Fibroblast of lung (primary cell): ENCODE measurements at regions not wholly inside any gene's neighbourhood (a gene's known extent, or its start where the extent isn't known, plus 50 kb on each side); places are given as distances from the start of the nearest gene placed in this dataset.

ENCODE experiments used
- DNase-seq, 2 donors: peaks; one replicate each; pipeline versions ENCODE4 v3.0.0 to v3.0.0-alpha.2; 2010; ENCODE audit warnings: low read depth in 2 of 2
- H2AFZ ChIP-seq: 2 replicates; pipeline ENCODE4 v1.5.1; 2012; ENCODE audit warnings: low read length, control low read depth, inconsistent platforms
- H3K27ac ChIP-seq: 2 replicates; pipeline ENCODE4 v1.5.1; 2011; ENCODE audit warnings: low read length, control low read depth; ENCODE audit not compliant: insufficient read depth
- H3K27me3 ChIP-seq: 2 replicates; pipeline ENCODE4 v1.5.1; 2011; ENCODE audit warnings: mild to moderate bottlenecking, low read length; ENCODE audit not compliant: control insufficient read depth, insufficient read depth
- H3K36me3 ChIP-seq: 2 replicates; pipeline ENCODE4 v1.5.1; 2011; ENCODE audit warnings: low read length; ENCODE audit not compliant: control insufficient read depth, insufficient read depth
- H3K4me1 ChIP-seq: 2 replicates; pipeline ENCODE4 v1.5.1; 2011; ENCODE audit warnings: low read length; ENCODE audit not compliant: control insufficient read depth, insufficient read depth; ENCODE audit errors: extremely low read depth
- H3K4me2 ChIP-seq: 2 replicates; pipeline ENCODE4 v1.5.1; 2011; ENCODE audit warnings: low read length, control low read depth; ENCODE audit not compliant: insufficient read depth; ENCODE audit errors: extremely low read depth
- H3K4me3 ChIP-seq, 4 experiments: fragments of 200-600 bp in 1 of 4; sonication (generic) in 1 of 4; replicated peaks in 1 of 4; 2 replicates each; pipeline ENCODE4 v1.5.1; 2011 to 2016; ENCODE audit warnings: low read length in 4 of 4, low read depth in 3 of 4, mild to moderate bottlenecking in 3 of 4, control low read depth in 2 of 4, inconsistent platforms in 1 of 4, mixed read lengths in 1 of 4; ENCODE audit not compliant: insufficient read depth in 1 of 4; ENCODE audit errors: control extremely low read depth in 1 of 4
- H3K79me2 ChIP-seq: 2 replicates; pipeline ENCODE4 v1.5.1; 2012; ENCODE audit warnings: mild to moderate bottlenecking, low read length, inconsistent platforms; ENCODE audit not compliant: control insufficient read depth, insufficient read depth
- H3K9ac ChIP-seq: 2 replicates; pipeline ENCODE4 v1.5.1; 2011; ENCODE audit warnings: mild to moderate bottlenecking, low read length, control low read depth; ENCODE audit not compliant: insufficient read depth
- H3K9me3 ChIP-seq: 2 replicates; pipeline ENCODE4 v1.5.1; 2012; ENCODE audit warnings: low read depth, low read length; ENCODE audit not compliant: control insufficient read depth, insufficient read depth
- H4K20me1 ChIP-seq: 2 replicates; pipeline ENCODE4 v1.5.1; 2011; ENCODE audit warnings: low read length; ENCODE audit not compliant: control insufficient read depth, insufficient read depth; ENCODE audit errors: extremely low read depth
- EZH2 ChIP-seq: IDR thresholded peaks from 2 replicates; pipeline ENCODE4 v1.5.1; 2012; ENCODE audit warnings: low read length, control low read depth, mild to moderate bottlenecking; ENCODE audit errors: missing control alignments
- TF ChIP-seq, protein P1 (sequence below), 2 donors: IDR thresholded peaks in 1 of 2; conservative IDR thresholded peaks in 1 of 2; 1 replicate in 1 of 2; 2 replicates in 1 of 2; pipeline ENCODE4 v1.5.1; 2011 to 2012; ENCODE audit warnings: low read length in 2 of 2, control low read depth in 1 of 2, inconsistent platforms in 1 of 2, low read depth in 1 of 2, mild to moderate bottlenecking in 1 of 2

DNA sequence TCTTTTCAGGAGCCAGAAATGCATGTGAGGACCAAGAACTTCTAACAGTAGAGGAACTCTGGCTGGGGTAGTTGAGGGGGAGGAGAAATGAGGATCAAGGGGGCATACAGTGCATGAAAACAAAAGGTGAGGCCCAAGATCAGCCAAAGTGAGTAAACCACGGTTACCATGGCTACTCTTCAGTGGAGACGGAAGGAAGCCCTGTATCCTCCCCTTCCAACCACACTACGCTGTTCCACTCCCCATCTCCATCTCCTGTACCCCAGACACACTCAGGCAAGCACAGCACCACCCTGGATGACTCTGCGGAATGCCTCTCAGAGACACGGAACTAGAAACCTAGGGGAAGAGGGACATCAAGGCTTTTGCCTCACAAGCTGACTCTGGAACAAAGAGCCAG lies 157.6 kb upstream of the CAMK1G start:
- Histone ChIP-seq H3K36me3 (no peaks in the 10 kb centered on the region), H3K9ac (no peak overlapping the region), H3K27me3 (no peaks in the 10 kb centered on the region), H3K4me2 (no peak overlapping the region), H2AFZ (no peak overlapping the region), H4K20me1 (no peaks in the 10 kb centered on the region), H3K4me1 (no peaks in the 10 kb centered on the region), H3K79me2 (no peaks in the 10 kb centered on the region), H3K27ac (no peak overlapping the region), H3K4me3 (no peak overlapping the region), H3K9me3 (no peaks in the 10 kb centered on the region)
- DNase-seq: no peak
- TF ChIP-seq, protein P1, sequence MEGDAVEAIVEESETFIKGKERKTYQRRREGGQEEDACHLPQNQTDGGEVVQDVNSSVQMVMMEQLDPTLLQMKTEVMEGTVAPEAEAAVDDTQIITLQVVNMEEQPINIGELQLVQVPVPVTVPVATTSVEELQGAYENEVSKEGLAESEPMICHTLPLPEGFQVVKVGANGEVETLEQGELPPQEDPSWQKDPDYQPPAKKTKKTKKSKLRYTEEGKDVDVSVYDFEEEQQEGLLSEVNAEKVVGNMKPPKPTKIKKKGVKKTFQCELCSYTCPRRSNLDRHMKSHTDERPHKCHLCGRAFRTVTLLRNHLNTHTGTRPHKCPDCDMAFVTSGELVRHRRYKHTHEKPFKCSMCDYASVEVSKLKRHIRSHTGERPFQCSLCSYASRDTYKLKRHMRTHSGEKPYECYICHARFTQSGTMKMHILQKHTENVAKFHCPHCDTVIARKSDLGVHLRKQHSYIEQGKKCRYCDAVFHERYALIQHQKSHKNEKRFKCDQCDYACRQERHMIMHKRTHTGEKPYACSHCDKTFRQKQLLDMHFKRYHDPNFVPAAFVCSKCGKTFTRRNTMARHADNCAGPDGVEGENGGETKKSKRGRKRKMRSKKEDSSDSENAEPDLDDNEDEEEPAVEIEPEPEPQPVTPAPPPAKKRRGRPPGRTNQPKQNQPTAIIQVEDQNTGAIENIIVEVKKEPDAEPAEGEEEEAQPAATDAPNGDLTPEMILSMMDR (conservative IDR thresholded peaks at IDR 0.05 in 1 of 2, IDR thresholded peaks at IDR 0.05 in 1 of 2; ENCODE audit: low read depth in 1 of 2, low read length in 2 of 2): no peak
- TF ChIP-seq EZH2: no peak

DNA sequence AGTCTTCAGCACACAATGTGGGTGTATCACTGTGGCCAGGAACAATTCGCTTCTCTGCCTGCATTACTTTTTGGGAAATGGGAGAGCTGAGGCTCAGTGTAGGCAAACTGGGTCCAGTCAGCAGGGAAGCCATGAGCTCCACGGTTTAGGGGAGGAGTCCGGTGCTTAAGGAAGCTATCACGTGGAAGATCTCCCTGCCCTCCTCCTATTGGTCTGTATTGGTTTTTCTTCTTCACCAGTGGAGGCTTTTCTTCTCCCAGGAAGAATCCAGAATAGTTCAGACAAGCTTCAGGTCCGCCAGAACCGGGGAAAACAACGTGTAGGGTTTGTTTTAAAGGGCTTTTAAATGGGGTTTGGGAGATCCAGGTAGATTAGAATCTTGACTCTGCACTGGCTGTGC lies 156.2 kb upstream of the CAMK1G start:
- Histone ChIP-seq H3K79me2 (no peaks in the 10 kb centered on the region), H3K36me3 (no peaks in the 10 kb centered on the region), H3K4me2 (no peak overlapping the region), H2AFZ (no peak overlapping the region), H4K20me1 (no peaks in the 10 kb centered on the region), H3K27ac (no peak overlapping the region), H3K9ac (no peak overlapping the region), H3K4me3 (no peak overlapping the region), H3K4me1 (no peaks in the 10 kb centered on the region), H3K27me3 (no peaks in the 10 kb centered on the region), H3K9me3 (no peaks in the 10 kb centered on the region)
- no peak for DNase-seq
- no peak for TF ChIP-seq EZH2
- TF ChIP-seq, protein P1 (conservative IDR thresholded peaks at IDR 0.05 in 1 of 2, IDR thresholded peaks at IDR 0.05 in 1 of 2; ENCODE audit: low read depth in 1 of 2, low read length in 2 of 2): no peak

DNA sequence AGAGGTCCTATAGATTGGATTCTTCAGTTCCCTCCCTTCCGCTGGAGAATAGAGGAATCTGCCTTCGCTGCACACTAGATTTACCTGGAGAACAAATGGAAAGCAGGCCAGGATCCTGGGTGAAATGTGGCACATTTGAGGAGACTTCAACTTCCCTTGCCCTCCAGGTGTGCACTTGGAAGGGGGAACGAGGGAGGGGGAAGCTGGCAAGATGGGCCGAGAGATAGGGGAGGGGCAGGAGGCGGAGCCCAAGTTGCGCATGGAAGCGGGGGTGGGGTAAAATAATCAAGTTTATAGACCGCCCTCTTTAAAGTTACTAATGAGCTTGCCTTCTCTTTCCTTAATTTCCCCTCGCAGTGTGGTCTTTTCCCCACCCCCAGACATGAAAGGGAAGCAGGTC lies 155.7 kb upstream of the CAMK1G start:
- no peak overlapping the region for H3K9ac ChIP-seq
- DNase-seq: no peak

More for the DNA sequence above, 155.7 kb upstream of the CAMK1G start:
- H3K36me3 ChIP-seq: no peaks in the 10 kb centered on the region
- no peak overlapping the region for H3K4me3 ChIP-seq
- no peak overlapping the region for H2AFZ ChIP-seq
- H3K27ac ChIP-seq: no peak overlapping the region
- no peaks in the 10 kb centered on the region for H3K4me1 ChIP-seq
- H4K20me1 ChIP-seq: no peaks in the 10 kb centered on the region
- TF ChIP-seq, protein P1 (conservative IDR thresholded peaks at IDR 0.05 in 1 of 2, IDR thresholded peaks at IDR 0.05 in 1 of 2; ENCODE audit: low read depth in 1 of 2, low read length in 2 of 2): no peak
- no peaks in the 10 kb centered on the region for H3K9me3 ChIP-seq
- H3K4me2 ChIP-seq: no peak overlapping the region
- H3K27me3 ChIP-seq: no peaks in the 10 kb centered on the region
- no peaks in the 10 kb centered on the region for H3K79me2 ChIP-seq
